Liver (tissue), 3 donors: ENCODE measurements at regions not wholly inside any gene's neighbourhood (a gene's known extent, or its start where the extent isn't known, plus 50 kb on each side); places are given as distances from the start of the nearest gene placed in this dataset.

Experiments used
- ATF3 ChIP-seq: IDR thresholded peaks from 2 replicates; pipeline ENCODE4 v1.6.1; 2016; ENCODE audit warnings: antibody characterized with exemption
- CTCF ChIP-seq: fragments of 150-350 bp; IDR thresholded peaks from 2 replicates; pipeline ENCODE4 v1.5.1; 2017; ENCODE audit warnings: improper control_type of control experiment, low read depth, low read length; ENCODE audit not compliant: missing input control
- HNF4A ChIP-seq, 2 donors: conservative IDR thresholded peaks; 2 replicates each; pipeline ENCODE4 v1.6.1; 2016; ENCODE audit warnings: antibody characterized with exemption in 2 of 2, mild to moderate bottlenecking in 2 of 2
- JUND ChIP-seq, 2 donors: IDR thresholded peaks; 2 replicates each; pipeline ENCODE4 v1.6.1; 2016; ENCODE audit warnings: antibody characterized with exemption in 2 of 2
- MAX ChIP-seq: IDR thresholded peaks from 2 replicates; pipeline ENCODE4 v1.6.1; 2016; ENCODE audit warnings: antibody characterized with exemption
- RAD21 ChIP-seq, 2 donors: IDR thresholded peaks; 2 replicates each; pipeline ENCODE4 v1.6.1; 2016; ENCODE audit warnings: antibody characterized with exemption in 2 of 2, mild to moderate bottlenecking in 2 of 2
- REST ChIP-seq: IDR thresholded peaks from 2 replicates; pipeline ENCODE4 v1.6.1; 2016; ENCODE audit warnings: antibody characterized with exemption, mild to moderate bottlenecking
- SP1 ChIP-seq: IDR thresholded peaks from 2 replicates; pipeline ENCODE4 v1.6.1; 2018; ENCODE audit warnings: antibody characterized with exemption, mild to moderate bottlenecking
- TAF1 ChIP-seq: conservative IDR thresholded peaks from 2 replicates; pipeline ENCODE4 v1.6.1; 2016; ENCODE audit warnings: antibody characterized with exemption, mild to moderate bottlenecking
- ZBTB33 ChIP-seq: IDR thresholded peaks from 2 replicates; pipeline ENCODE4 v1.6.1; 2016; ENCODE audit warnings: antibody characterized with exemption
- donor health status: healthy.
- donor health status: healthy.

GRCh38 chr5:54645882-54646355, 128.4 kb downstream of the SNX18 start:
- TF ChIP-seq MAX (no peak), REST (no peak), CTCF (no peak), TAF1 (no peak), ZBTB33 (no peak), JUND (IDR thresholded peaks at IDR 0.05) (no peak), RAD21 (IDR thresholded peaks at IDR 0.05) (peak in 1 of 2 donors; percentile 4), HNF4A (conservative IDR thresholded peaks at IDR 0.05) (no peak), ATF3 (no peak), SP1 (no peak)
